ENCODE measurements at regions not wholly inside any gene's neighbourhood (a gene's known extent, or its start where the extent isn't known, plus 50 kb on each side); places are given as distances from the start of the nearest gene placed in this dataset.
A peak's percentile ranks its signal among the peaks of the same experiment; 100 is the strongest.

DNA sequence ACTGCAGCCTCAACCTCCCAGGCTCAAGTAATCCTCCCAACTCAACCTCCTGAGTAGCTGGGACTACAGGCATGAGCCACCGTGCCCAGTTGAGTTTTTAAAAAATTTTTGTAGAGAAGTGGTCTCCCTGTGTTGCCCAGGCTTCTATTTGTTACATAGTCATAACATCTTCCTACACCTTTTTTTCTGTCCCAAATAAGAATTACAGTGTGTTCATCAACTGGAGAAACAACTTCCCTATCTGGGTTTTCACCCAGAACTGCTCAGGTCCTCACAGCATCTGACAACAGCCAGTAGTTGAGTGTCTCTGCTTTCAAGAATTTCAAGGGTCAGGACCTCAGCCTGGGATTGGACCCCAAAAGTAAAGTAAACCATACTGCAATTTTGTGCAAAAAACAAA lies 235.2 kb upstream of the AMIGO2 start:
- no peak for DNase-seq
- TF ChIP-seq POLR2A (IDR thresholded peaks at IDR 0.05): no peak
- TF ChIP-seq, protein P1, sequence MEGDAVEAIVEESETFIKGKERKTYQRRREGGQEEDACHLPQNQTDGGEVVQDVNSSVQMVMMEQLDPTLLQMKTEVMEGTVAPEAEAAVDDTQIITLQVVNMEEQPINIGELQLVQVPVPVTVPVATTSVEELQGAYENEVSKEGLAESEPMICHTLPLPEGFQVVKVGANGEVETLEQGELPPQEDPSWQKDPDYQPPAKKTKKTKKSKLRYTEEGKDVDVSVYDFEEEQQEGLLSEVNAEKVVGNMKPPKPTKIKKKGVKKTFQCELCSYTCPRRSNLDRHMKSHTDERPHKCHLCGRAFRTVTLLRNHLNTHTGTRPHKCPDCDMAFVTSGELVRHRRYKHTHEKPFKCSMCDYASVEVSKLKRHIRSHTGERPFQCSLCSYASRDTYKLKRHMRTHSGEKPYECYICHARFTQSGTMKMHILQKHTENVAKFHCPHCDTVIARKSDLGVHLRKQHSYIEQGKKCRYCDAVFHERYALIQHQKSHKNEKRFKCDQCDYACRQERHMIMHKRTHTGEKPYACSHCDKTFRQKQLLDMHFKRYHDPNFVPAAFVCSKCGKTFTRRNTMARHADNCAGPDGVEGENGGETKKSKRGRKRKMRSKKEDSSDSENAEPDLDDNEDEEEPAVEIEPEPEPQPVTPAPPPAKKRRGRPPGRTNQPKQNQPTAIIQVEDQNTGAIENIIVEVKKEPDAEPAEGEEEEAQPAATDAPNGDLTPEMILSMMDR (IDR thresholded peaks at IDR 0.05): no peak
- 87% methylated on average over 1 of the region's 1 CpG for WGBS (ENCODE audit: insufficient coverage, low coverage, low lambda C conversion rate, missing lambda C conversion rate)
- no peak overlapping the region for H3K4me3 ChIP-seq
- intact Hi-C loops (cut with DNase I): no loop called here
- H3K27me3 ChIP-seq: no peaks in the 10 kb centered on the region
- no peaks in the 10 kb centered on the region for H3K36me3 ChIP-seq
- no peak overlapping the region for H3K27ac ChIP-seq
- H3K9me3 ChIP-seq: no peaks in the 10 kb centered on the region
- ATAC-seq: no peak
- H3K4me1 ChIP-seq: peaks cover 0 to 63% (median 21%) of the 10 kb centered on the region in 4 donors

DNA sequence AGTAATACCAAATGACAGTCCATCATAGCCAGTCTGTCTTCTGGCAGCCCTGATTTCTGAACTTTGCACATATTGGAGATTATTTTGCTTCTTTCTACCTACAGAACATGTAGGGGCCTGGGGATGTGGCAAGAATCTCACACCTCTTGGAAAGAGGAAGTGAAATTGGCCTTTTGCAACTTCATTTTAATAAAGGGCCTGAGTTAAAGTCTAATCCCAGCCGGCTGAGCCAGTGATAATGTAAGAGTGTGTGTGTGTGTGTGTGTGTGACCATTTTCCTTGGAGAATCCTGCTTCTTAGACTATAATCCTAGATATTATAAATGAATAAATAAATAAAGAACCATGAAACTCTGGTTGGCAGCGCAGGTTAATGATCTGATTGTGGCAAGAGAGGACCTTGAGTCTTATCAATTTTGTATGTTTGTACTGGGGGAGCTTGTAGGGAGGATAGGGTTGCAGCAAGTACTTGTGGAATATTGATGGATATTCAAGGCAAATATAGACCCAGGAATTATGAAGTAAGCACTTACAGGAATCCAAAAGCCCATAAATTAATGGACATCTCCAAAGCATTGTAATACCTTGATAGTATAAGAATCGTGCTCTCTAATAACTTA lies 233.2 kb upstream of the AMIGO2 start:
- ATAC-seq (peak; percentile 58 to 71 (median 62)), DNase-seq (no peak)
- WGBS (ENCODE audit: insufficient coverage, low coverage, low lambda C conversion rate, missing lambda C conversion rate): 22% methylated on average over 3 of the region's 3 CpGs
- TF ChIP-seq, protein P1 (IDR thresholded peaks at IDR 0.05): no peak
- TF ChIP-seq POLR2A (IDR thresholded peaks at IDR 0.05): no peak
- intact Hi-C loops (cut with DNase I): no loop called here
- no peak overlapping the region for H3K4me3 ChIP-seq
- peak overlapping the region in 2 of 3 donors; percentile 45 to 73 for H3K27ac ChIP-seq
- peaks cover 0 to 72% (median 21%) of the 10 kb centered on the region in 4 donors for H3K4me1 ChIP-seq
- H3K9me3 ChIP-seq: no peaks in the 10 kb centered on the region
- H3K27me3 ChIP-seq: no peaks in the 10 kb centered on the region
- no peaks in the 10 kb centered on the region for H3K36me3 ChIP-seq

DNA sequence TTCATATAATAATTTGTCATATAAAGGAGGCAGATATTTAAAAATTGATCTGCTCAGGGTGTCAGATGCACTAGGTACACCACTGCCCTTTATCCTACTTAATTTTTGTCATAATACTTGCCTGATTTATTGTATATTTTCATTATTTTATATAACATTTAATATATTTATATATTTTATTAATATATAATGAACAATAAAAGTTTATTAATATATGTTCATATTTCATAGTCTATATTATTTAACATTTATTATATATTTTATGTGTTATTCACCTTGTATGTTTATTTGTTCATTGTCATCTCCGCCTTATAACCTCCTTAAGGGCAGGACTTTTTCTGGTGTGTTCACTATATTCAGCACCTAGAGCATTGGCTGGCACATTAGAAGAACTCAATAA lies 232.4 kb upstream of the AMIGO2 start:
- H3K36me3 ChIP-seq: no peaks in the 10 kb centered on the region
- H3K9me3 ChIP-seq: no peaks in the 10 kb centered on the region
- intact Hi-C loops (cut with DNase I): no loop called here
- ATAC-seq: no peak
- peak overlapping the region in 2 of 3 donors; percentile 45 to 73 for H3K27ac ChIP-seq
- peaks cover 0 to 67% (median 17%) of the 10 kb centered on the region in 4 donors for H3K4me1 ChIP-seq
- DNase-seq: no peak
- no peak overlapping the region for H3K4me3 ChIP-seq
- no peak for TF ChIP-seq POLR2A (IDR thresholded peaks at IDR 0.05)
- TF ChIP-seq, protein P1 (IDR thresholded peaks at IDR 0.05): no peak
- no peaks in the 10 kb centered on the region for H3K27me3 ChIP-seq
- WGBS (ENCODE audit: insufficient coverage, low coverage, low lambda C conversion rate, missing lambda C conversion rate): 100% methylated on average over 1 of the region's 1 CpG

DNA sequence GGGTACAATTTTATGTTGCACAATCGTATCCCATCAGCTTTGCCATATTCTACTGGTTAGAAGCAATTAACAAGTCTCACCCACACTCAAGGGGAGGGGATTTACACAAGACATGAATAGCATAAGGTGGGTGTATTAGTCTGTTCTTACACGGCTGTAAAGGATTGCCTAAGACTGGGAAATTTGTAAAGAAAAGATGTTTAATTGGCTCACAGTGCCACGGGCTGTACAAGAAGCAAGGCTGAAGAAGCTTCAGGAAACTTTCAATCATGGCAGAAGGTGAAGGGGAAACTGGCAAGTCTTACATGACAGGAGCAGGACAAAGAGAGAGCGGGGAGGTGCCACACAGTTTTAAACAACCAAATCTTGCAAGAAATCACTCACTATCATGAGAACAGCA lies 231.8 kb upstream of the AMIGO2 start:
- H3K4me3 ChIP-seq: no peak overlapping the region
- intact Hi-C loops (cut with DNase I): no loop called here
- no peaks in the 10 kb centered on the region for H3K27me3 ChIP-seq
- peak overlapping the region; percentile 14 to 73 (median 27) for H3K27ac ChIP-seq
- no peak for ATAC-seq
- no peaks in the 10 kb centered on the region for H3K36me3 ChIP-seq
- no peaks in the 10 kb centered on the region for H3K9me3 ChIP-seq
- TF ChIP-seq, protein P1 (IDR thresholded peaks at IDR 0.05): no peak
- no peak for TF ChIP-seq POLR2A (IDR thresholded peaks at IDR 0.05)
- peaks cover 0 to 61% (median 14%) of the 10 kb centered on the region in 4 donors for H3K4me1 ChIP-seq
- DNase-seq: no peak
- WGBS (ENCODE audit: insufficient coverage, low coverage, low lambda C conversion rate, missing lambda C conversion rate): 56% methylated on average over 3 of the region's 4 CpGs
